GM23248 (cell line): ENCODE measurements at regions not wholly inside any gene's neighbourhood (a gene's known extent, or its start where the extent isn't known, plus 50 kb on each side); places are given as distances from the start of the nearest gene placed in this dataset.

Experiments
- DNase-seq: peaks from one replicate; pipeline ENCODE4 v3.0.0-alpha.2; 2015
- H2AFZ ChIP-seq: fragments of 200-600 bp; sonication (generic); 2 replicates; pipeline ENCODE4 v1.6.1; 2016; ENCODE audit warnings: antibody characterized with exemption
- H3F3A ChIP-seq: fragments of 200-600 bp; sonication (generic); 2 replicates; pipeline ENCODE4 v1.6.1; 2016; ENCODE audit warnings: mild to moderate bottlenecking, antibody characterized with exemption, mixed run types; ENCODE audit not compliant: insufficient read depth
- H3K27ac ChIP-seq: fragments of 200-600 bp; sonication (generic); 2 replicates; pipeline ENCODE4 v1.5.1; 2016; ENCODE audit warnings: mild to moderate bottlenecking
- H3K27me3 ChIP-seq: fragments of 200-600 bp; sonication (generic); replicated peaks from 2 replicates; pipeline ENCODE4 v1.6.1; 2016; ENCODE audit warnings: mild to moderate bottlenecking; ENCODE audit not compliant: insufficient read depth
- H3K36me3 ChIP-seq: fragments of 200-600 bp; sonication (generic); 2 replicates; pipeline ENCODE4 v1.6.1; 2016; ENCODE audit warnings: low read depth, mild to moderate bottlenecking
- H3K4me1 ChIP-seq: fragments of 200-600 bp; sonication (generic); 2 replicates; pipeline ENCODE4 v1.6.1; 2016; ENCODE audit warnings: mild to moderate bottlenecking; ENCODE audit not compliant: insufficient read depth
- H3K4me2 ChIP-seq: fragments of 200-600 bp; sonication (generic); one replicate; pipeline ENCODE4 v1.6.1; 2016; ENCODE audit warnings: mild to moderate bottlenecking; ENCODE audit not compliant: unreplicated experiment
- H3K4me3 ChIP-seq: fragments of 200-600 bp; sonication (generic); 2 replicates; pipeline ENCODE4 v1.5.1; 2016; ENCODE audit warnings: mild to moderate bottlenecking
- H3K79me2 ChIP-seq: fragments of 200-600 bp; sonication (generic); 2 replicates; pipeline ENCODE4 v1.6.1; 2016; ENCODE audit warnings: mild to moderate bottlenecking; ENCODE audit not compliant: insufficient read depth
- H3K9ac ChIP-seq: fragments of 200-600 bp; sonication (generic); 2 replicates; pipeline ENCODE4 v1.6.1; 2016; ENCODE audit warnings: mild to moderate bottlenecking
- H3K9me2 ChIP-seq: fragments of 200-600 bp; sonication (generic); 2 replicates; pipeline ENCODE4 v1.6.1; 2016; ENCODE audit warnings: mixed run types, mild to moderate bottlenecking, moderate library complexity; ENCODE audit not compliant: insufficient read depth
- H3K9me3 ChIP-seq: fragments of 200-600 bp; sonication (generic); one replicate; pipeline ENCODE4 v1.6.1; 2017; ENCODE audit warnings: low read depth
- H4K20me1 ChIP-seq: fragments of 200-600 bp; sonication (generic); 2 replicates; pipeline ENCODE4 v1.6.0; 2016; ENCODE audit not compliant: insufficient read depth
- EZH2 ChIP-seq: fragments of 200-600 bp; sonication (generic); IDR thresholded peaks from 2 replicates; pipeline ENCODE4 v1.6.1; 2018; ENCODE audit warnings: antibody characterized with exemption, mild to moderate bottlenecking; ENCODE audit not compliant: insufficient read depth, poor library complexity, severe bottlenecking
- EZH2phosphoT487 ChIP-seq: fragments of 200-600 bp; sonication (generic); IDR thresholded peaks from 2 replicates; pipeline ENCODE4 v1.6.1; 2018; ENCODE audit warnings: antibody characterized with exemption, moderate library complexity, mild to moderate bottlenecking, low read depth; ENCODE audit not compliant: insufficient read depth
- WGBS, 2 experiments: methylation state at CpG; one replicate each; pipeline ENCODE4 v1.1.6; 2015 to 2017; ENCODE audit warnings: low lambda C conversion rate in 2 of 2, low coverage in 1 of 2; ENCODE audit errors: missing lambda C conversion rate in 2 of 2; 5-methylcytosine and 5-hydroxymethylcytosine counted together
- in situ Hi-C: fragments of 300-500 bp; cut with MboI; formaldehyde crosslinking; loops from 2 replicates; pipeline ENCODE4 v1.15.0; 2020

- Histone ChIP-seq H3K27me3 (no peaks in the 10 kb centered on the region), H3K4me1 (no peaks in the 10 kb centered on the region), H2AFZ (no peak overlapping the region), H4K20me1 (no peaks in the 10 kb centered on the region), H3K4me3 (no peak overlapping the region), H3K4me2 (no peak overlapping the region), H3K36me3 (no peaks in the 10 kb centered on the region), H3K9me3 (no peaks in the 10 kb centered on the region), H3K9me2 (peaks cover under 1% of the 10 kb centered on the region; the same call in 1 of the 2 replicates), H3F3A (no peaks in the 10 kb centered on the region), H3K27ac (no peak overlapping the region), H3K9ac (no peak overlapping the region), H3K79me2 (no peaks in the 10 kb centered on the region)
- 33 to 42% methylated on average over 3 of the region's 3 CpGs for WGBS, 2 experiments
- TF ChIP-seq EZH2 (no peak), EZH2phosphoT487 (no peak)
- DNase-seq, result no peak
- in situ Hi-C loops, result no loop called here
These were observed 321.7 kb downstream of the FIGN start for GRCh38 chr2:163414121-163414520.

- WGBS, 2 experiments, result 80 to 88% methylated on average over 3 of the region's 3 CpGs
- Histone ChIP-seq H3K4me2 (no peak overlapping the region), H3K36me3 (no peaks in the 10 kb centered on the region), H3K4me3 (no peak overlapping the region), H3K9ac (no peak overlapping the region), H3F3A (no peaks in the 10 kb centered on the region), H3K9me2 (no peaks in the 10 kb centered on the region), H3K9me3 (no peaks in the 10 kb centered on the region), H3K4me1 (no peaks in the 10 kb centered on the region), H3K27me3 (no peaks in the 10 kb centered on the region), H3K27ac (no peak overlapping the region), H4K20me1 (no peaks in the 10 kb centered on the region), H2AFZ (no peak overlapping the region), H3K79me2 (no peaks in the 10 kb centered on the region)
- in situ Hi-C loops, result no loop called here
- TF ChIP-seq EZH2 (no peak), EZH2phosphoT487 (no peak)
- no peak for DNase-seq
These were observed 328.5 kb downstream of the FIGN start for GRCh38 chr2:163407296-163407695.

GRCh38 chr2:163405298-163405697 is 330.5 kb downstream of the FIGN start:
- H3K4me3 ChIP-seq, result no peak overlapping the region
- H3K27me3 ChIP-seq, result no peaks in the 10 kb centered on the region
- no peak overlapping the region for H3K9ac ChIP-seq
- no peak overlapping the region for H3K27ac ChIP-seq
- H3K4me2 ChIP-seq, result no peak overlapping the region
- H3K9me3 ChIP-seq, result no peaks in the 10 kb centered on the region
- H3F3A ChIP-seq, result no peaks in the 10 kb centered on the region
- DNase-seq, result no peak
- no peak for TF ChIP-seq EZH2
- TF ChIP-seq EZH2phosphoT487, result no peak
- no peaks in the 10 kb centered on the region for H3K9me2 ChIP-seq
- H4K20me1 ChIP-seq, result no peaks in the 10 kb centered on the region
- 89 to 92% methylated on average over 2 of the region's 2 CpGs for WGBS, 2 experiments
- H3K36me3 ChIP-seq, result no peaks in the 10 kb centered on the region
- in situ Hi-C loops, result no loop called here
- H3K79me2 ChIP-seq, result no peaks in the 10 kb centered on the region
- H2AFZ ChIP-seq, result no peak overlapping the region
- no peaks in the 10 kb centered on the region for H3K4me1 ChIP-seq

GRCh38 chr2:163401481-163401880 is 334.3 kb downstream of the FIGN start:
- H3K27me3 ChIP-seq, result no peaks in the 10 kb centered on the region
- 63 to 64% methylated on average over 3 of the region's 3 CpGs for WGBS, 2 experiments
- H3K4me3 ChIP-seq, result no peak overlapping the region
- no peaks in the 10 kb centered on the region for H3K4me1 ChIP-seq
- no peaks in the 10 kb centered on the region for H3K79me2 ChIP-seq
- no peaks in the 10 kb centered on the region for H3K9me2 ChIP-seq
- no peaks in the 10 kb centered on the region for H3K9me3 ChIP-seq
- H2AFZ ChIP-seq, result no peak overlapping the region
- no peak overlapping the region for H3K4me2 ChIP-seq
- no peak overlapping the region for H3K9ac ChIP-seq
- H4K20me1 ChIP-seq, result no peaks in the 10 kb centered on the region
- H3K36me3 ChIP-seq, result no peaks in the 10 kb centered on the region
- H3F3A ChIP-seq, result no peaks in the 10 kb centered on the region
- peak; percentile 18 for DNase-seq
- no peak overlapping the region for H3K27ac ChIP-seq
- in situ Hi-C loops, result no loop called here
- TF ChIP-seq EZH2 (no peak), EZH2phosphoT487 (no peak)

- no peaks in the 10 kb centered on the region for H3K36me3 ChIP-seq
- in situ Hi-C loops, result no loop called here
- H3K9me2 ChIP-seq, result no peaks in the 10 kb centered on the region
- no peaks in the 10 kb centered on the region for H3K4me1 ChIP-seq
- TF ChIP-seq EZH2phosphoT487, result no peak
- H3K27ac ChIP-seq, result no peak overlapping the region
- no peaks in the 10 kb centered on the region for H3K9me3 ChIP-seq
- WGBS, 2 experiments, result 50 to 53% methylated on average over 2 of the region's 2 CpGs
- no peaks in the 10 kb centered on the region for H4K20me1 ChIP-seq
- H3K79me2 ChIP-seq, result no peaks in the 10 kb centered on the region
- H3K9ac ChIP-seq, result no peak overlapping the region
- DNase-seq, result no peak
- H3F3A ChIP-seq, result no peaks in the 10 kb centered on the region
- H3K4me3 ChIP-seq, result no peak overlapping the region
- H2AFZ ChIP-seq, result no peak overlapping the region
- no peaks in the 10 kb centered on the region for H3K27me3 ChIP-seq
- H3K4me2 ChIP-seq, result no peak overlapping the region
These were observed 338.4 kb downstream of the FIGN start for GRCh38 chr2:163397451-163397850.
